GM23338 (cell line): ENCODE measurements at regions not wholly inside any gene's neighbourhood (a gene's known extent, or its start where the extent isn't known, plus 50 kb on each side); places are given as distances from the start of the nearest gene placed in this dataset.

Experiments
- EZH2 ChIP-seq: fragments of 200-600 bp; sonication (generic); IDR thresholded peaks from one replicate; pipeline ENCODE4 v1.8.0; 2017; ENCODE audit warnings: antibody characterized with exemption, mild to moderate bottlenecking, low read depth; ENCODE audit not compliant: unreplicated experiment
- EZH2phosphoT487 ChIP-seq: fragments of 200-600 bp; sonication (generic); IDR thresholded peaks from one replicate; pipeline ENCODE4 v1.8.1; 2018; ENCODE audit warnings: antibody characterized with exemption; ENCODE audit not compliant: unreplicated experiment
- POLR2AphosphoS5 ChIP-seq: IDR thresholded peaks from 2 replicates; pipeline ENCODE4 v1.6.1; 2016; ENCODE audit warnings: antibody characterized with exemption, low read depth
- TF ChIP-seq, protein P1 (sequence below), 2 experiments: fragments of 200-600 bp in 1 of 2; sonication (generic) in 1 of 2; conservative IDR thresholded peaks; 2 replicates each; pipeline versions ENCODE4 v1.5.1 to v1.6.1; 2016 to 2017; ENCODE audit warnings: antibody characterized with exemption in 2 of 2, low read depth in 2 of 2, mild to moderate bottlenecking in 2 of 2, moderate library complexity in 1 of 2
- TF ChIP-seq, protein P2 (sequence below): IDR thresholded peaks from one replicate; pipeline ENCODE4 v1.6.1; 2018; ENCODE audit warnings: antibody characterized with exemption; ENCODE audit not compliant: unreplicated experiment

DNA sequence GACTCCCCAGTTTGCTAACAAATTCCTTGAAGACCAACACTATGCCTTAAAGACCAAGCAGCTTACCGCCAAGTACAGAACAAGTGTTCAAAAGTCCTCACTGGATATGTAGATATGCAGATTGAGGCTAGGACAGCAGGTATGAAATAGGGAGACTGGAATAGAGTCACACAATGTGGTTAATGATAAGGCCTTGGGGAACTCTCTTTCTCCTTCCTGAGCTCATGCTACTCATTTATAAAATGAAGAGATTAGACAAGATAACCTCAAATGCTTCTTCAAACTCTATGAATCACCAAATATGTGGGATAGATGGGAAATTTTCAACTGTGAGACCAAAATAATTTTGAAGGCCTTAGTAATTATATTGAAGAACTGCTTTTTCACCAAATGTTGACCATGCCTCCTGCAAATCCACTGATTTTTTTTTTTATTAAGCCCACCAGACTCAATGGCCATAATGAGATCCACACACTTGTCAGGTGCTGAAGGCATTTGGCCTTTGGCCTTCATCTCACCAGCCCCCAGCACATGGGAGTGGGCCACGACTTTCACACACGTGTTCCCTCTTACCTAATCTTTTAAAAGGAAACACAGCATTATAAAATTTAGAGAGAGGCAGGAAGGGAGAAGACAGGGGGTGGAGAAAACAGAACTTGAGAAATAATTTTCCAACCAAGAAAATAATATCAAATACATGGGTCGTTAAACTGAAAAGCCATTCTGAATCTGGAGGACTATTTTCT, 181.5 kb downstream of the EN1 start:
- TF ChIP-seq, protein P1, sequence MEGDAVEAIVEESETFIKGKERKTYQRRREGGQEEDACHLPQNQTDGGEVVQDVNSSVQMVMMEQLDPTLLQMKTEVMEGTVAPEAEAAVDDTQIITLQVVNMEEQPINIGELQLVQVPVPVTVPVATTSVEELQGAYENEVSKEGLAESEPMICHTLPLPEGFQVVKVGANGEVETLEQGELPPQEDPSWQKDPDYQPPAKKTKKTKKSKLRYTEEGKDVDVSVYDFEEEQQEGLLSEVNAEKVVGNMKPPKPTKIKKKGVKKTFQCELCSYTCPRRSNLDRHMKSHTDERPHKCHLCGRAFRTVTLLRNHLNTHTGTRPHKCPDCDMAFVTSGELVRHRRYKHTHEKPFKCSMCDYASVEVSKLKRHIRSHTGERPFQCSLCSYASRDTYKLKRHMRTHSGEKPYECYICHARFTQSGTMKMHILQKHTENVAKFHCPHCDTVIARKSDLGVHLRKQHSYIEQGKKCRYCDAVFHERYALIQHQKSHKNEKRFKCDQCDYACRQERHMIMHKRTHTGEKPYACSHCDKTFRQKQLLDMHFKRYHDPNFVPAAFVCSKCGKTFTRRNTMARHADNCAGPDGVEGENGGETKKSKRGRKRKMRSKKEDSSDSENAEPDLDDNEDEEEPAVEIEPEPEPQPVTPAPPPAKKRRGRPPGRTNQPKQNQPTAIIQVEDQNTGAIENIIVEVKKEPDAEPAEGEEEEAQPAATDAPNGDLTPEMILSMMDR (conservative IDR thresholded peaks at IDR 0.05; ENCODE audit: low read depth in 2 of 2): no peak
- no peak for TF ChIP-seq EZH2
- TF ChIP-seq EZH2phosphoT487: no peak
- no peak for TF ChIP-seq POLR2AphosphoS5
- TF ChIP-seq, protein P2, sequence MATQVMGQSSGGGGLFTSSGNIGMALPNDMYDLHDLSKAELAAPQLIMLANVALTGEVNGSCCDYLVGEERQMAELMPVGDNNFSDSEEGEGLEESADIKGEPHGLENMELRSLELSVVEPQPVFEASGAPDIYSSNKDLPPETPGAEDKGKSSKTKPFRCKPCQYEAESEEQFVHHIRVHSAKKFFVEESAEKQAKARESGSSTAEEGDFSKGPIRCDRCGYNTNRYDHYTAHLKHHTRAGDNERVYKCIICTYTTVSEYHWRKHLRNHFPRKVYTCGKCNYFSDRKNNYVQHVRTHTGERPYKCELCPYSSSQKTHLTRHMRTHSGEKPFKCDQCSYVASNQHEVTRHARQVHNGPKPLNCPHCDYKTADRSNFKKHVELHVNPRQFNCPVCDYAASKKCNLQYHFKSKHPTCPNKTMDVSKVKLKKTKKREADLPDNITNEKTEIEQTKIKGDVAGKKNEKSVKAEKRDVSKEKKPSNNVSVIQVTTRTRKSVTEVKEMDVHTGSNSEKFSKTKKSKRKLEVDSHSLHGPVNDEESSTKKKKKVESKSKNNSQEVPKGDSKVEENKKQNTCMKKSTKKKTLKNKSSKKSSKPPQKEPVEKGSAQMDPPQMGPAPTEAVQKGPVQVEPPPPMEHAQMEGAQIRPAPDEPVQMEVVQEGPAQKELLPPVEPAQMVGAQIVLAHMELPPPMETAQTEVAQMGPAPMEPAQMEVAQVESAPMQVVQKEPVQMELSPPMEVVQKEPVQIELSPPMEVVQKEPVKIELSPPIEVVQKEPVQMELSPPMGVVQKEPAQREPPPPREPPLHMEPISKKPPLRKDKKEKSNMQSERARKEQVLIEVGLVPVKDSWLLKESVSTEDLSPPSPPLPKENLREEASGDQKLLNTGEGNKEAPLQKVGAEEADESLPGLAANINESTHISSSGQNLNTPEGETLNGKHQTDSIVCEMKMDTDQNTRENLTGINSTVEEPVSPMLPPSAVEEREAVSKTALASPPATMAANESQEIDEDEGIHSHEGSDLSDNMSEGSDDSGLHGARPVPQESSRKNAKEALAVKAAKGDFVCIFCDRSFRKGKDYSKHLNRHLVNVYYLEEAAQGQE: no peak
